ENCODE measurements at regions not wholly inside any gene's neighbourhood (a gene's known extent, or its start where the extent isn't known, plus 50 kb on each side); places are given as distances from the start of the nearest gene placed in this dataset.

DNA sequence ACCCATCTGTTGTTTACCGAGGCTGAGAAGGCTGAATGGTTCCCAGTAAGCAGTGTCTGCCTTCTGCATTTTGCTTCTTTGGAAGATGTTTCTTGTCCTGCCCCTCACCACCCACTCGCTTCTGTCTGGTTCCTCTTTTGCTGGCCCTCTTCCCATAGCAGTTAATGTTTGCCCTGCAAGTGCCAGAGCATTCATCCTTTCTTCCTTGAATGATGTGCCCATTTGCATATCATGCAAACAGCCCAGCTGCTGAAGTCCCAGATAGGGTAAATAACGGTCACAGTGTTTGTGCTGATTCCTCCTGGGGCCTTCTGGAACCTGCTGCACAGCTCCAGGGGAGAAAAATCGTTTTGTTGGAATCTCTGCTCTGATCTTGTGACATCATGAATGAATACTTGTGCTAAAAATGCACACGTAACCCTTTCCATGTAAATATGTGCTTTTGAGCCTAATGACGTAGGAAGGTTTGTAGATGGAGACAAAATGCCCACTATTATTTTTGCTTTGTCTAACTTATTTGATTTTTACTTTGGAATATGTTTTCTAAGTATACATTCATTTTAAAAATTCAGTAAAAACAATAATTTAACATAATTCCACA lies 381.0 kb downstream of the SOX2 start:
- H3K4me1 ChIP-seq (ENCODE audit: control insufficient read depth, extremely low read depth, insufficient read depth, low read length), result no peaks in the 10 kb centered on the region
- no peak for DNase-seq (ENCODE audit: low read depth, low spot score)
- no peak overlapping the region for H3K4me3 ChIP-seq (replicated peaks in 1 of 3; ENCODE audit: insufficient read depth in 1 of 3, low read depth in 1 of 3, low read length in 3 of 3)
- no peak for TF ChIP-seq EZH2 (IDR thresholded peaks at IDR 0.05; ENCODE audit: borderline replicate concordance, low read depth, low read length, severe bottlenecking)
- H3K79me2 ChIP-seq (ENCODE audit: control insufficient read depth, insufficient read depth, low read length), result no peaks in the 10 kb centered on the region
- no peaks in the 10 kb centered on the region for H3K9me1 ChIP-seq (replicated peaks; ENCODE audit: control insufficient read depth, extremely low read depth, insufficient read depth, low read length)
- no peaks in the 10 kb centered on the region for H3K36me3 ChIP-seq (ENCODE audit: control insufficient read depth in 2 of 2, extremely low read depth in 1 of 2, insufficient read depth in 2 of 2, low read length in 2 of 2)
- no peaks in the 10 kb centered on the region for H3K27me3 ChIP-seq (ENCODE audit: control insufficient read depth in 2 of 2, insufficient read depth in 2 of 2, low read length in 2 of 2)
- H2AFZ ChIP-seq (ENCODE audit: low read depth, low read length), result no peak overlapping the region
- no peak overlapping the region for H3K9ac ChIP-seq (replicated peaks; ENCODE audit: extremely low read depth, insufficient read depth, low read length)
- intact Hi-C loops (cut with micrococcal nuclease) (no loop called here), dilution Hi-C loops (cut with MboI; ENCODE audit: extremely low pct_ligation_motif_present, low sequenced_read_pairs) (no loop called here)
- POLR2A ChIA-PET, result no interaction called here
- H3K4me2 ChIP-seq (ENCODE audit: insufficient read depth, low read length), result no peak overlapping the region
- H3K9me3 ChIP-seq (replicated peaks; ENCODE audit: control insufficient read depth, insufficient read depth, low read length), result no peaks in the 10 kb centered on the region
- no peak overlapping the region for H3K27ac ChIP-seq (ENCODE audit: insufficient read depth, low read depth, low read length)
- no peak for FAIRE-seq
- CTCF ChIA-PET, result no interaction called here
- BruUV-seq (replicated peaks), result no TSS peak
- no peaks in the 10 kb centered on the region for H4K20me1 ChIP-seq (replicated peaks; ENCODE audit: control insufficient read depth, extremely low read depth, insufficient read depth, low read length)

DNA sequence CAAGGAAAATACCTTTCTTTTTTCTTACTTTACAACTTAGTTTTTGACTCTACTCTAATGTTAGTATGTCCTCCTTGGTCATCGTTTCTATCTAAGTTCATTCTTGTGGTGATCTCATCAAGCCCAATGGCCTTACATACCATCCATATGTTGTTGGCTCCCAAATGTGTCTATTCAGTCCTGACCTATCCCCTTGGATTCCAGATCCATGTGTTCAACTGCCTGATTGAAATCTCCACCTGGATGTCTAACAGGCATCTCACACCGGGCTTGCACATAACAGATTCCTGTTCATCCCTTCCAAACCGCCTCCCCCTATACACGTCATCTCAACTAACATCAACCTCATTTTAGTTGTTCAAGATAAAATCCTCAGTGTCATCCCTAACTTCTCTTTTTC lies 382.6 kb downstream of the SOX2 start:
- FAIRE-seq (no peak), DNase-seq (ENCODE audit: low read depth, low spot score) (no peak)
- no peak overlapping the region for H3K9ac ChIP-seq (replicated peaks; ENCODE audit: extremely low read depth, insufficient read depth, low read length)
- ChIA-PET CTCF (no interaction called here), POLR2A (no interaction called here)
- no peaks in the 10 kb centered on the region for H3K79me2 ChIP-seq (ENCODE audit: control insufficient read depth, insufficient read depth, low read length)
- dilution Hi-C loops (cut with MboI; ENCODE audit: extremely low pct_ligation_motif_present, low sequenced_read_pairs), result no loop called here
- H3K9me1 ChIP-seq (replicated peaks; ENCODE audit: control insufficient read depth, extremely low read depth, insufficient read depth, low read length), result no peaks in the 10 kb centered on the region
- H4K20me1 ChIP-seq (replicated peaks; ENCODE audit: control insufficient read depth, extremely low read depth, insufficient read depth, low read length), result no peaks in the 10 kb centered on the region
- H3K4me2 ChIP-seq (ENCODE audit: insufficient read depth, low read length), result no peak overlapping the region
- no peak overlapping the region for H3K27ac ChIP-seq (ENCODE audit: insufficient read depth, low read depth, low read length)
- H2AFZ ChIP-seq (ENCODE audit: low read depth, low read length), result no peak overlapping the region
- H3K27me3 ChIP-seq (ENCODE audit: control insufficient read depth in 2 of 2, insufficient read depth in 2 of 2, low read length in 2 of 2), result no peaks in the 10 kb centered on the region
- H3K4me3 ChIP-seq (replicated peaks in 1 of 3; ENCODE audit: insufficient read depth in 1 of 3, low read depth in 1 of 3, low read length in 3 of 3), result no peak overlapping the region
- no peaks in the 10 kb centered on the region for H3K9me3 ChIP-seq (replicated peaks; ENCODE audit: control insufficient read depth, insufficient read depth, low read length)
- no peaks in the 10 kb centered on the region for H3K4me1 ChIP-seq (ENCODE audit: control insufficient read depth, extremely low read depth, insufficient read depth, low read length)
- no peaks in the 10 kb centered on the region for H3K36me3 ChIP-seq (ENCODE audit: control insufficient read depth in 2 of 2, extremely low read depth in 1 of 2, insufficient read depth in 2 of 2, low read length in 2 of 2)
- no TSS peak for BruUV-seq (replicated peaks)
- TF ChIP-seq GATA2 (IDR thresholded peaks at IDR 0.05; ENCODE audit: insufficient read depth, insufficient read length, low read depth, low read length) (no peak), POLR2A (IDR thresholded peaks at IDR 0.05; ENCODE audit: low read depth, low read length) (no peak), POLR2AphosphoS5 (IDR thresholded peaks at IDR 0.05; ENCODE audit: insufficient read depth, low read depth, low read length) (no peak), JUN (IDR thresholded peaks at IDR 0.05; ENCODE audit: borderline replicate concordance, insufficient read depth, insufficient read length, low read depth) (no peak), FOS (IDR thresholded peaks at IDR 0.05; ENCODE audit: borderline replicate concordance, insufficient read depth, low read length) (no peak), EZH2 (IDR thresholded peaks at IDR 0.05; ENCODE audit: borderline replicate concordance, low read depth, low read length, severe bottlenecking) (no peak), MYC (IDR thresholded peaks at IDR 0.05; ENCODE audit: low read depth, low read length) (no peak)
- TF ChIP-seq, protein P1, sequence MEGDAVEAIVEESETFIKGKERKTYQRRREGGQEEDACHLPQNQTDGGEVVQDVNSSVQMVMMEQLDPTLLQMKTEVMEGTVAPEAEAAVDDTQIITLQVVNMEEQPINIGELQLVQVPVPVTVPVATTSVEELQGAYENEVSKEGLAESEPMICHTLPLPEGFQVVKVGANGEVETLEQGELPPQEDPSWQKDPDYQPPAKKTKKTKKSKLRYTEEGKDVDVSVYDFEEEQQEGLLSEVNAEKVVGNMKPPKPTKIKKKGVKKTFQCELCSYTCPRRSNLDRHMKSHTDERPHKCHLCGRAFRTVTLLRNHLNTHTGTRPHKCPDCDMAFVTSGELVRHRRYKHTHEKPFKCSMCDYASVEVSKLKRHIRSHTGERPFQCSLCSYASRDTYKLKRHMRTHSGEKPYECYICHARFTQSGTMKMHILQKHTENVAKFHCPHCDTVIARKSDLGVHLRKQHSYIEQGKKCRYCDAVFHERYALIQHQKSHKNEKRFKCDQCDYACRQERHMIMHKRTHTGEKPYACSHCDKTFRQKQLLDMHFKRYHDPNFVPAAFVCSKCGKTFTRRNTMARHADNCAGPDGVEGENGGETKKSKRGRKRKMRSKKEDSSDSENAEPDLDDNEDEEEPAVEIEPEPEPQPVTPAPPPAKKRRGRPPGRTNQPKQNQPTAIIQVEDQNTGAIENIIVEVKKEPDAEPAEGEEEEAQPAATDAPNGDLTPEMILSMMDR (IDR thresholded peaks at IDR 0.05; ENCODE audit: extremely low read depth in 1 of 2, insufficient read depth in 1 of 2, low read depth in 1 of 2, low read length in 2 of 2), result no peak
- intact Hi-C loops (cut with micrococcal nuclease), result no loop called here
